Sigmoid colon (tissue), 6 donors: ENCODE measurements at regions not wholly inside any gene's neighbourhood (a gene's known extent, or its start where the extent isn't known, plus 50 kb on each side); places are given as distances from the start of the nearest gene placed in this dataset.

Experiments
- DNase-seq: peaks from one replicate; pipeline ENCODE4 v3.0.0-alpha.2; 2019
- H3K27ac ChIP-seq, 4 donors: fragments of 200-600 bp; sonication (generic); one replicate each; pipeline ENCODE4 v1.5.1; 2016 to 2019; ENCODE audit warnings: mild to moderate bottlenecking in 1 of 4
- H3K27me3 ChIP-seq, 3 donors: fragments of 200-600 bp; sonication (generic); one replicate each; pipeline ENCODE4 v1.5.1; 2019; ENCODE audit warnings: mild to moderate bottlenecking in 1 of 3
- H3K36me3 ChIP-seq, 4 donors: fragments of 200-600 bp; sonication (generic); one replicate each; pipeline ENCODE4 v1.5.1; 2016 to 2019
- H3K4me1 ChIP-seq, 4 donors: fragments of 200-600 bp; sonication (generic); one replicate each; pipeline ENCODE4 v1.5.1; 2017 to 2019
- H3K4me3 ChIP-seq, 4 donors: fragments of 200-600 bp; sonication (generic); one replicate each; pipeline ENCODE4 v1.5.1; 2017 to 2019; ENCODE audit warnings: mild to moderate bottlenecking in 2 of 4, moderate library complexity in 1 of 4
- H3K9me3 ChIP-seq, 4 donors: fragments of 200-600 bp in 3 of 4; sonication (generic) in 3 of 4; one replicate each; pipeline versions ENCODE4 v1.5.1 to v1.6.1; 2013 to 2019
- CTCF ChIP-seq, 4 experiments: fragments of 450-650 bp in 3 of 4; fragments of 200-600 bp in 1 of 4; IDR thresholded peaks; one replicate each; pipeline ENCODE4 v1.5.1; 2016 to 2019; ENCODE audit warnings: antibody characterized with exemption in 4 of 4, mild to moderate bottlenecking in 3 of 4, moderate library complexity in 2 of 4
- EP300 ChIP-seq, 4 donors: sonication (generic); formaldehyde crosslinking; IDR thresholded peaks; one replicate each; pipeline ENCODE4 v1.6.1; 2017; ENCODE audit warnings: antibody characterized with exemption in 4 of 4
- POLR2A ChIP-seq, 2 donors: fragments of 450-650 bp; IDR thresholded peaks; one replicate each; pipeline ENCODE4 v1.6.1; 2016; ENCODE audit warnings: antibody characterized with exemption in 2 of 2, mild to moderate bottlenecking in 2 of 2, moderate library complexity in 2 of 2
- POLR2AphosphoS5 ChIP-seq, 4 donors: sonication (generic); formaldehyde crosslinking; IDR thresholded peaks; one replicate each; pipeline ENCODE4 v1.6.1; 2017; ENCODE audit warnings: antibody characterized with exemption in 4 of 4
- WGBS, 2 donors: extraction: QIAGEN DNeasy Blood & Tissue Kit; methylation state at CpG; one replicate each; pipeline ENCODE4 v1.1.7; 2013; 5-methylcytosine and 5-hydroxymethylcytosine counted together
- intact Hi-C: fragments of 100-400 bp; cut with DNase I; formaldehyde crosslinking; loops from one replicate; pipeline ENCODE4 v1.15.1; 2023
- donor health status: healthy with polysubstance abuse.
- donor health status: healthy.

GRCh38 chr6:92044312-92044711 lies 1375.0 kb downstream of the EPHA7 start:
- no peak overlapping the region for H3K4me3 ChIP-seq
- intact Hi-C loops, result no loop called here

DNA sequence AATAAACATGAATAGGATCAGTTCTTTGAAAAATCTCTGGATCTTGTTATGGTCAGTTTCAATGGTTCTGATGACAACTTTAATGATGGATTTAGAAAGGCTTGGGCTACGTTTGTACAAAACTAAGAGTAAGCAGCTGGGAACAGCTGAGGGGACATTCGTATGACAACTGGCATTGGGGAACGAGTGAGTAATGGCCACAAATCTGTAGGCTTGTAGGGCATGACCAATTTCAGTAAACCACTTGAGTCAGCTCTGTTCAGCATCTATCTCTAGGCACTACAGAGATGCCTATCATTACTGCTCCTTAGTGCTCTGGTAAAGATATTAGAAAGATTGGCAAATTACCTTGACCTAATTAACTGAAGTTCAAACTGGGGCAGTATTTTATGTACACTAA lies 1375.6 kb downstream of the EPHA7 start:
- H3K36me3 ChIP-seq, result no peaks in the 10 kb centered on the region
- H3K9me3 ChIP-seq, result no peaks in the 10 kb centered on the region
- no peak overlapping the region for H3K4me3 ChIP-seq
- WGBS, 2 donors, result 38 to 64% methylated on average over 3 of the region's 3 CpGs
- DNase-seq, result no peak
- TF ChIP-seq POLR2A (IDR thresholded peaks at IDR 0.05) (no peak), POLR2AphosphoS5 (IDR thresholded peaks at IDR 0.05) (no peak), EP300 (IDR thresholded peaks at IDR 0.05) (no peak)
- no peaks in the 10 kb centered on the region for H3K27me3 ChIP-seq
- H3K27ac ChIP-seq, result no peak overlapping the region
- H3K4me1 ChIP-seq, result peaks cover 0 to 10% (median 0%) of the 10 kb centered on the region in 4 donors
- intact Hi-C loops, result no loop called here

More at GRCh38 chr6:92044312-92044711, 1375.0 kb downstream of the EPHA7 start:
- no peaks in the 10 kb centered on the region for H3K36me3 ChIP-seq
- no peaks in the 10 kb centered on the region for H3K9me3 ChIP-seq
- DNase-seq, result no peak
- no peak for TF ChIP-seq CTCF (IDR thresholded peaks at IDR 0.05)
- no peak for TF ChIP-seq POLR2AphosphoS5 (IDR thresholded peaks at IDR 0.05)
- TF ChIP-seq EP300 (IDR thresholded peaks at IDR 0.05), result no peak
- TF ChIP-seq POLR2A (IDR thresholded peaks at IDR 0.05), result no peak
- H3K27ac ChIP-seq, result no peak overlapping the region
- H3K4me1 ChIP-seq, result peaks cover 0 to 10% (median 0%) of the 10 kb centered on the region in 4 donors
- no peaks in the 10 kb centered on the region for H3K27me3 ChIP-seq

- no peak for TF ChIP-seq POLR2A (IDR thresholded peaks at IDR 0.05)
- TF ChIP-seq POLR2AphosphoS5 (IDR thresholded peaks at IDR 0.05), result no peak
- no peak for TF ChIP-seq CTCF (IDR thresholded peaks at IDR 0.05)
- no peak for TF ChIP-seq EP300 (IDR thresholded peaks at IDR 0.05)
- DNase-seq, result no peak
- Histone ChIP-seq H3K9me3 (no peaks in the 10 kb centered on the region), H3K27me3 (no peaks in the 10 kb centered on the region), H3K4me1 (no peaks in the 10 kb centered on the region), H3K27ac (no peak overlapping the region), H3K4me3 (no peak overlapping the region), H3K36me3 (no peaks in the 10 kb centered on the region)
- WGBS, 2 donors, result 79 to 89% methylated on average over 1 of the region's 1 CpG
- intact Hi-C loops, result no loop called here
Observed at GRCh38 chr6:92026878-92027277, 1392.5 kb downstream of the EPHA7 start.

- H3K9me3 ChIP-seq, result no peaks in the 10 kb centered on the region
- 26 to 59% methylated on average over 2 of the region's 2 CpGs for WGBS, 2 donors
- intact Hi-C loops, result no loop called here
- H3K4me3 ChIP-seq, result no peak overlapping the region
- H3K36me3 ChIP-seq, result no peaks in the 10 kb centered on the region
- DNase-seq, result no peak
- TF ChIP-seq EP300 (IDR thresholded peaks at IDR 0.05) (no peak), POLR2AphosphoS5 (IDR thresholded peaks at IDR 0.05) (no peak), CTCF (IDR thresholded peaks at IDR 0.05) (no peak), POLR2A (IDR thresholded peaks at IDR 0.05) (no peak)
- no peak overlapping the region for H3K27ac ChIP-seq
- H3K4me1 ChIP-seq, result no peaks in the 10 kb centered on the region
- no peaks in the 10 kb centered on the region for H3K27me3 ChIP-seq
Observed at GRCh38 chr6:92024881-92025280, 1394.5 kb downstream of the EPHA7 start.

- WGBS, 2 donors, result 67 to 69% methylated on average over 1 of the region's 1 CpG
Observed at GRCh38 chr6:92024110-92024509, 1395.2 kb downstream of the EPHA7 start.

DNA sequence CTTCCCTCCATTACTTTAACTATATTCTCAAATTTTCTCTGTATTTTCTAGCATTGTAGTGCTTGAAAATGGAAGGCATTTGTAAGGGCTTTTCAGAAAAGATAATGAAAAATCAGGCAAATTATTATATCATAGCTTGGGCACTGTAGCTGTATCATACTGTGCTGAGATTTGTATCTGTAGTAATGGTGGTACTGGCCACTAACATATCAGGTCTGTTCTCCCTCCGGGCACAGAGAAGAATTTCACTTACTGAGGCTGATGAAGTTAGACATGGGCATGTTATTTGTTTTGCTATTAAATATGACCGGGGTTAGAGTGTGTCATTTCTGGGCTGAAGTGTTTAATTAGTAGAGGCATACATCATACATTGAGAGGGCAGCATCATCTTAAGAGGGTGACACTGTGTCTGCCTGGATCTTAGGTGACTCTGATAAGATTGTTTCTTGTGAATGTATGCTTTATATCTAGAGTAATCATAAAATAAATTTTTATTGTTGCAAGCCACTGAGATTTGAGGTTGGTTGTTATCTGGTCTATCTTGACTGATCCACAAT lies 1395.9 kb downstream of the EPHA7 start:
- TF ChIP-seq EP300 (IDR thresholded peaks at IDR 0.05) (no peak), POLR2AphosphoS5 (IDR thresholded peaks at IDR 0.05) (no peak)
- Histone ChIP-seq H3K4me3 (no peak overlapping the region), H3K27me3 (no peaks in the 10 kb centered on the region), H3K27ac (no peak overlapping the region), H3K9me3 (no peaks in the 10 kb centered on the region), H3K36me3 (no peaks in the 10 kb centered on the region), H3K4me1 (no peaks in the 10 kb centered on the region)
- intact Hi-C loops, result no loop called here
- WGBS, 2 donors, result 71 to 86% methylated on average over 2 of the region's 2 CpGs
- DNase-seq, result no peak

More at GRCh38 chr6:92024110-92024509, 1395.2 kb downstream of the EPHA7 start:
- H3K9me3 ChIP-seq, result no peaks in the 10 kb centered on the region
- no peak overlapping the region for H3K4me3 ChIP-seq
- no peak for DNase-seq
- no peaks in the 10 kb centered on the region for H3K4me1 ChIP-seq
- H3K36me3 ChIP-seq, result no peaks in the 10 kb centered on the region
- no peak overlapping the region for H3K27ac ChIP-seq
- TF ChIP-seq POLR2A (IDR thresholded peaks at IDR 0.05), result no peak
- intact Hi-C loops, result no loop called here
- no peaks in the 10 kb centered on the region for H3K27me3 ChIP-seq
